ENCODE measurements at regions not wholly inside any gene's neighbourhood (a gene's known extent, or its start where the extent isn't known, plus 50 kb on each side); places are given as distances from the start of the nearest gene placed in this dataset.

GRCh38 chr6:95404777-95405176 lies 172.6 kb upstream of the MANEA start:
- H3K9ac ChIP-seq = no peak overlapping the region
- ChIA-PET POLR2A (no interaction called here), CTCF (no interaction called here)
- H3F3A ChIP-seq (replicated peaks; ENCODE audit: insufficient read depth) = no peaks in the 10 kb centered on the region
- no peaks in the 10 kb centered on the region for H4K20me1 ChIP-seq (ENCODE audit: insufficient read depth)
- 40% methylated on average over 2 of the region's 2 CpGs for WGBS (ENCODE audit: low lambda C conversion rate)
- no peaks in the 10 kb centered on the region for H3K9me2 ChIP-seq
- no peaks in the 10 kb centered on the region for H3K79me2 ChIP-seq (ENCODE audit: insufficient read depth)
- no peak overlapping the region for H3K27ac ChIP-seq (ENCODE audit: low read depth in 2 of 2, low read length in 1 of 2)
- H3K9me3 ChIP-seq = no peaks in the 10 kb centered on the region
- no peak overlapping the region for H3K4me2 ChIP-seq
- TF ChIP-seq RFX5 (IDR thresholded peaks at IDR 0.05; ENCODE audit: low read length) = no peak
- no peak for TF ChIP-seq REST (IDR thresholded peaks at IDR 0.05; ENCODE audit: low read depth, low read length)
- no peak for TF ChIP-seq TEAD4 (IDR thresholded peaks at IDR 0.05; ENCODE audit: borderline replicate concordance, insufficient read depth)
- no peak for TF ChIP-seq SMC3 (IDR thresholded peaks at IDR 0.05; ENCODE audit: low read depth, low read length)
- TF ChIP-seq ZBTB33 (IDR thresholded peaks at IDR 0.05; ENCODE audit: borderline replicate concordance, low read depth) = no peak
- no peak for TF ChIP-seq NFIC (IDR thresholded peaks at IDR 0.05; ENCODE audit: borderline replicate concordance)
- TF ChIP-seq MAX (IDR thresholded peaks at IDR 0.05; ENCODE audit: low read depth) = no peak
- no peak for TF ChIP-seq MEF2A (IDR thresholded peaks at IDR 0.05; ENCODE audit: borderline replicate concordance, low read depth)
- TF ChIP-seq GABPA (IDR thresholded peaks at IDR 0.05; ENCODE audit: low read depth) = no peak
- no peak for TF ChIP-seq ELF1 (IDR thresholded peaks at IDR 0.05)
- H3K27me3 ChIP-seq (ENCODE audit: insufficient read depth) = no peaks in the 10 kb centered on the region
- H3K36me3 ChIP-seq (replicated peaks in 1 of 2; ENCODE audit: control insufficient read depth in 1 of 2, insufficient read depth in 2 of 2, low read length in 1 of 2) = no peaks in the 10 kb centered on the region
- no peak overlapping the region for H2AFZ ChIP-seq (ENCODE audit: low read depth)
- DNase-seq = no peak
- H3K4me1 ChIP-seq (ENCODE audit: control insufficient read depth in 1 of 2, insufficient read depth in 2 of 2, low read depth in 1 of 2, low read length in 1 of 2) = no peaks in the 10 kb centered on the region
- no peak overlapping the region for H3K4me3 ChIP-seq (ENCODE audit: low read depth in 2 of 2, low read length in 1 of 2)

GRCh38 chr6:95408111-95408510 lies 169.2 kb upstream of the MANEA start:
- WGBS (ENCODE audit: low lambda C conversion rate) = 3% methylated on average over 1 of the region's 1 CpG
- Histone ChIP-seq H2AFZ (ENCODE audit: low read depth) (no peak overlapping the region), H4K20me1 (ENCODE audit: insufficient read depth) (no peaks in the 10 kb centered on the region), H3K4me1 (ENCODE audit: control insufficient read depth in 1 of 2, insufficient read depth in 2 of 2, low read depth in 1 of 2, low read length in 1 of 2) (no peaks in the 10 kb centered on the region), H3K79me2 (ENCODE audit: insufficient read depth) (no peaks in the 10 kb centered on the region), H3F3A (replicated peaks; ENCODE audit: insufficient read depth) (no peaks in the 10 kb centered on the region), H3K27ac (ENCODE audit: low read depth in 2 of 2, low read length in 1 of 2) (no peak overlapping the region), H3K4me2 (no peak overlapping the region), H3K4me3 (ENCODE audit: low read depth in 2 of 2, low read length in 1 of 2) (no peak overlapping the region), H3K9ac (no peak overlapping the region), H3K36me3 (replicated peaks in 1 of 2; ENCODE audit: control insufficient read depth in 1 of 2, insufficient read depth in 2 of 2, low read length in 1 of 2) (no peaks in the 10 kb centered on the region), H3K9me2 (no peaks in the 10 kb centered on the region), H3K27me3 (ENCODE audit: insufficient read depth) (no peaks in the 10 kb centered on the region), H3K9me3 (no peaks in the 10 kb centered on the region)
- no peak for DNase-seq
- POLR2A ChIA-PET = no interaction called here
- CTCF ChIA-PET = no interaction called here
- no peak for TF ChIP-seq IRF3 (IDR thresholded peaks at IDR 0.05; ENCODE audit: low read depth, low read length)
- TF ChIP-seq REST (IDR thresholded peaks at IDR 0.05; ENCODE audit: low read depth, low read length) = no peak
- TF ChIP-seq SMC3 (IDR thresholded peaks at IDR 0.05; ENCODE audit: low read depth, low read length) = no peak
- TF ChIP-seq YY1 (IDR thresholded peaks at IDR 0.05; ENCODE audit: low read depth) = no peak
- no peak for TF ChIP-seq TEAD4 (IDR thresholded peaks at IDR 0.05; ENCODE audit: borderline replicate concordance, insufficient read depth)
- TF ChIP-seq RFX5 (IDR thresholded peaks at IDR 0.05; ENCODE audit: low read length) = no peak
- no peak for TF ChIP-seq FOXJ3 (CRISPR knock-in tag; IDR thresholded peaks at IDR 0.05)
- no peak for TF ChIP-seq FOSL2 (IDR thresholded peaks at IDR 0.05; ENCODE audit: borderline replicate concordance, low read depth)
- TF ChIP-seq GATA2 (CRISPR knock-in tag; IDR thresholded peaks at IDR 0.05) = no peak
- TF ChIP-seq POLR2AphosphoS5 (IDR thresholded peaks at IDR 0.05; ENCODE audit: low read depth, low read length) = no peak
- no peak for TF ChIP-seq MEF2A (IDR thresholded peaks at IDR 0.05; ENCODE audit: borderline replicate concordance, low read depth)
- TF ChIP-seq TAF1 (IDR thresholded peaks at IDR 0.05; ENCODE audit: borderline replicate concordance, low read depth, low read length) = no peak
- TF ChIP-seq TCF12 (IDR thresholded peaks at IDR 0.05) = no peak
